ENCODE measurements at regions not wholly inside any gene's neighbourhood (a gene's known extent, or its start where the extent isn't known, plus 50 kb on each side); places are given as distances from the start of the nearest gene placed in this dataset.

DNA sequence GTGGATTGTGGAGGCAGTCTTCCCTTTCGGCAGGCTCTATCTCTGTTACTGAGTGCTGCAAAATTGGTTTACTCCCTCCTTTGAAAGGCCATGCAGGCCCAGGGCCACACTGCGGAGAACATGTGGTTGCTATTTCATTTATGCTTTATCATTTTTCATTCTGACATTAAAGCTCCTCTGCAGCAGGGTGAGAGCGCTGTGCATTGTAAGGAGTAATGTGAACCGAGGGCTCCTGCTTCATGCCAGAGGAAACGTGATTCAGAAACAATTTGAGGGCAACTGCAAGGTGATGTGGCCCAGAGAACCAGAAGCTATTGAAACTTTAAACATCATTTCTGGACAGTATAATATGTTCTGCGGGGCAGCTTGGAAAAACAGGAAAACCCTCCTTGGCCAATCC lies 341.6 kb upstream of the NT5C1B start:
- no peak for TF ChIP-seq POLR2A (IDR thresholded peaks at IDR 0.05)
- TF ChIP-seq, protein P1, sequence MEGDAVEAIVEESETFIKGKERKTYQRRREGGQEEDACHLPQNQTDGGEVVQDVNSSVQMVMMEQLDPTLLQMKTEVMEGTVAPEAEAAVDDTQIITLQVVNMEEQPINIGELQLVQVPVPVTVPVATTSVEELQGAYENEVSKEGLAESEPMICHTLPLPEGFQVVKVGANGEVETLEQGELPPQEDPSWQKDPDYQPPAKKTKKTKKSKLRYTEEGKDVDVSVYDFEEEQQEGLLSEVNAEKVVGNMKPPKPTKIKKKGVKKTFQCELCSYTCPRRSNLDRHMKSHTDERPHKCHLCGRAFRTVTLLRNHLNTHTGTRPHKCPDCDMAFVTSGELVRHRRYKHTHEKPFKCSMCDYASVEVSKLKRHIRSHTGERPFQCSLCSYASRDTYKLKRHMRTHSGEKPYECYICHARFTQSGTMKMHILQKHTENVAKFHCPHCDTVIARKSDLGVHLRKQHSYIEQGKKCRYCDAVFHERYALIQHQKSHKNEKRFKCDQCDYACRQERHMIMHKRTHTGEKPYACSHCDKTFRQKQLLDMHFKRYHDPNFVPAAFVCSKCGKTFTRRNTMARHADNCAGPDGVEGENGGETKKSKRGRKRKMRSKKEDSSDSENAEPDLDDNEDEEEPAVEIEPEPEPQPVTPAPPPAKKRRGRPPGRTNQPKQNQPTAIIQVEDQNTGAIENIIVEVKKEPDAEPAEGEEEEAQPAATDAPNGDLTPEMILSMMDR (IDR thresholded peaks at IDR 0.05): no peak

All from thyroid gland (tissue), 4 donors.